Activated CD4-positive, alpha-beta T cell treated with anti-CD3 and anti-CD28 coated beads for 36 hours (primary cell): ENCODE measurements at regions not wholly inside any gene's neighbourhood (a gene's known extent, or its start where the extent isn't known, plus 50 kb on each side); places are given as distances from the start of the nearest gene placed in this dataset.

Experiments used
- ATAC-seq: fragments of 200-7000 bp; cut with Tn5 transposase; one replicate; pipeline ENCODE4 v1.10.0; 2021; ENCODE audit warnings: mild to moderate bottlenecking, moderate library complexity
- CTCF ChIA-PET: fragments of 350-600 bp; sonication (Branson Sonifier 250); formaldehyde crosslinking; loops from one replicate; lab custom pipeline; 2021; ENCODE audit warnings: antibody characterized with exemption; lab: Charles Lee
- POLR2A ChIA-PET: fragments of 350-600 bp; sonication (Branson Sonifier 250); formaldehyde crosslinking; loops from one replicate; lab custom pipeline; 2021; ENCODE audit warnings: antibody characterized with exemption, inconsistent platforms; lab: Charles Lee
- DNase-seq: peaks from one replicate; pipeline ENCODE4 v3.0.0-alpha.2; 2020
- H3K27ac Mint-ChIP-seq: one replicate; pipeline ENCODE4 v1.8.0; 2021; ENCODE audit warnings: mixed read lengths
- H3K27me3 Mint-ChIP-seq: one replicate; pipeline ENCODE4 v1.8.0; 2021; ENCODE audit warnings: mixed read lengths
- H3K36me3 Mint-ChIP-seq: one replicate; pipeline ENCODE4 v1.8.0; 2021; ENCODE audit warnings: low read depth, mixed read lengths
- H3K4me1 Mint-ChIP-seq: one replicate; pipeline ENCODE4 v1.8.0; 2021; ENCODE audit warnings: mixed read lengths
- H3K4me3 Mint-ChIP-seq: one replicate; pipeline ENCODE4 v1.8.0; 2021; ENCODE audit warnings: mild to moderate bottlenecking, moderate library complexity, mixed read lengths
- H3K9me3 Mint-ChIP-seq: one replicate; pipeline ENCODE4 v1.8.0; 2021; ENCODE audit warnings: low read depth, mixed read lengths
- intact Hi-C, 2 experiments: fragments of 100-400 bp; cut with DNase I in 1 of 2; cut with micrococcal nuclease in 1 of 2; formaldehyde crosslinking; loops; one replicate each; pipeline versions ENCODE4 v1.14.2 to v1.15.1; 2022 to 2024; cut with DNase I, micrococcal nuclease

GRCh38 chr5:89596821-89597220, 713.8 kb upstream of the MEF2C start:
- no peaks in the 10 kb centered on the region for H3K27me3 Mint-ChIP-seq
- H3K9me3 Mint-ChIP-seq, result no peaks in the 10 kb centered on the region
- H3K36me3 Mint-ChIP-seq, result no peaks in the 10 kb centered on the region
- ChIA-PET POLR2A (no interaction called here), CTCF (no interaction called here)
- H3K4me1 Mint-ChIP-seq, result no peaks in the 10 kb centered on the region
- intact Hi-C loops, result no loop called here
- DNase-seq, result no peak
- H3K27ac Mint-ChIP-seq, result no peak overlapping the region
- ATAC-seq, result no peak
- no peak overlapping the region for H3K4me3 Mint-ChIP-seq

- ChIA-PET CTCF (no interaction called here), POLR2A (no interaction called here)
- no peak overlapping the region for H3K27ac Mint-ChIP-seq
- H3K36me3 Mint-ChIP-seq, result no peaks in the 10 kb centered on the region
- DNase-seq, result no peak
- ATAC-seq, result no peak
- H3K4me3 Mint-ChIP-seq, result no peak overlapping the region
- no peaks in the 10 kb centered on the region for H3K9me3 Mint-ChIP-seq
- H3K27me3 Mint-ChIP-seq, result no peaks in the 10 kb centered on the region
- intact Hi-C loops, result no loop called here
- no peaks in the 10 kb centered on the region for H3K4me1 Mint-ChIP-seq
Measured at GRCh38 chr5:89595056-89595455, 712.1 kb upstream of the MEF2C start.

- CTCF ChIA-PET, result no interaction called here
- no peak overlapping the region for H3K4me3 Mint-ChIP-seq
Measured at GRCh38 chr5:89584339-89584956, 701.5 kb upstream of the MEF2C start.

GRCh38 chr5:89583534-89583933, 700.5 kb upstream of the MEF2C start:
- intact Hi-C loops, result no loop called here
- Mint-ChIP-seq H3K4me1 (no peaks in the 10 kb centered on the region), H3K27ac (no peak overlapping the region), H3K9me3 (peaks cover 6% of the 10 kb centered on the region), H3K4me3 (no peak overlapping the region), H3K27me3 (no peaks in the 10 kb centered on the region), H3K36me3 (no peaks in the 10 kb centered on the region)
- no peak for DNase-seq
- ChIA-PET CTCF (no interaction called here), POLR2A (no interaction called here)
- ATAC-seq, result no peak

More at GRCh38 chr5:89584339-89584956, 701.5 kb upstream of the MEF2C start:
- no peaks in the 10 kb centered on the region for H3K4me1 Mint-ChIP-seq
- peaks cover 6% of the 10 kb centered on the region for H3K9me3 Mint-ChIP-seq
- no peak for DNase-seq
- H3K36me3 Mint-ChIP-seq, result no peaks in the 10 kb centered on the region
- POLR2A ChIA-PET, result no interaction called here
- intact Hi-C loops, result no loop called here
- no peak for ATAC-seq
- H3K27me3 Mint-ChIP-seq, result no peaks in the 10 kb centered on the region
- H3K27ac Mint-ChIP-seq, result no peak overlapping the region

GRCh38 chr5:89582768-89583339, 699.9 kb upstream of the MEF2C start:
- no peaks in the 10 kb centered on the region for H3K27me3 Mint-ChIP-seq
- DNase-seq, result no peak
- CTCF ChIA-PET, result no interaction called here
- no peak overlapping the region for H3K27ac Mint-ChIP-seq
- ATAC-seq, result no peak
- POLR2A ChIA-PET, result no interaction called here
- H3K36me3 Mint-ChIP-seq, result no peaks in the 10 kb centered on the region
- H3K9me3 Mint-ChIP-seq, result peaks cover 6% of the 10 kb centered on the region
- intact Hi-C loops, result no loop called here
- no peaks in the 10 kb centered on the region for H3K4me1 Mint-ChIP-seq
- no peak overlapping the region for H3K4me3 Mint-ChIP-seq

GRCh38 chr5:89580976-89581375, 698.0 kb upstream of the MEF2C start:
- no peaks in the 10 kb centered on the region for H3K27me3 Mint-ChIP-seq
- no peak overlapping the region for H3K27ac Mint-ChIP-seq
- ChIA-PET CTCF (no interaction called here), POLR2A (no interaction called here)
- H3K9me3 Mint-ChIP-seq, result peaks cover 1% of the 10 kb centered on the region
- ATAC-seq, result no peak
- intact Hi-C loops, result no loop called here
- no peak for DNase-seq
- no peak overlapping the region for H3K4me3 Mint-ChIP-seq
- no peaks in the 10 kb centered on the region for H3K36me3 Mint-ChIP-seq
- no peaks in the 10 kb centered on the region for H3K4me1 Mint-ChIP-seq

- ATAC-seq (no peak), DNase-seq (no peak)
- H3K36me3 Mint-ChIP-seq, result no peaks in the 10 kb centered on the region
- intact Hi-C loops, result no loop called here
- H3K4me1 Mint-ChIP-seq, result no peaks in the 10 kb centered on the region
- H3K4me3 Mint-ChIP-seq, result no peak overlapping the region
- H3K9me3 Mint-ChIP-seq, result no peaks in the 10 kb centered on the region
- ChIA-PET CTCF (no interaction called here), POLR2A (no interaction called here)
- no peak overlapping the region for H3K27ac Mint-ChIP-seq
- H3K27me3 Mint-ChIP-seq, result no peaks in the 10 kb centered on the region
Measured at GRCh38 chr5:89575319-89575718, 692.3 kb upstream of the MEF2C start.

- Mint-ChIP-seq H3K9me3 (no peaks in the 10 kb centered on the region), H3K27me3 (no peaks in the 10 kb centered on the region), H3K4me3 (no peak overlapping the region), H3K4me1 (no peaks in the 10 kb centered on the region), H3K27ac (no peak overlapping the region), H3K36me3 (no peaks in the 10 kb centered on the region)
- POLR2A ChIA-PET, result no interaction called here
- CTCF ChIA-PET, result no interaction called here
- intact Hi-C loops, result no loop called here
- DNase-seq, result no peak
- ATAC-seq, result no peak
Measured at GRCh38 chr5:89573345-89573744, 690.4 kb upstream of the MEF2C start.

GRCh38 chr5:89572696-89573095, 689.7 kb upstream of the MEF2C start:
- intact Hi-C loops, result no loop called here
- H3K9me3 Mint-ChIP-seq, result no peaks in the 10 kb centered on the region
- no peaks in the 10 kb centered on the region for H3K36me3 Mint-ChIP-seq
- no peaks in the 10 kb centered on the region for H3K4me1 Mint-ChIP-seq
- no peak for ATAC-seq
- DNase-seq, result no peak
- no peaks in the 10 kb centered on the region for H3K27me3 Mint-ChIP-seq
- no peak overlapping the region for H3K27ac Mint-ChIP-seq
- POLR2A ChIA-PET, result no interaction called here
- CTCF ChIA-PET, result interaction anchor here (0.6 kb wide), 1 partner anchor 184 kb away, joined by 7 read pairs; no protein-coding TSS in a partner anchor
- H3K4me3 Mint-ChIP-seq, result no peak overlapping the region

- ChIA-PET POLR2A (no interaction called here), CTCF (no interaction called here)
- H3K4me3 Mint-ChIP-seq, result no peak overlapping the region
- intact Hi-C loops, result no loop called here
- H3K36me3 Mint-ChIP-seq, result no peaks in the 10 kb centered on the region
- DNase-seq (no peak), ATAC-seq (no peak)
- H3K27ac Mint-ChIP-seq, result no peak overlapping the region
- no peaks in the 10 kb centered on the region for H3K27me3 Mint-ChIP-seq
- H3K4me1 Mint-ChIP-seq, result no peaks in the 10 kb centered on the region
- no peaks in the 10 kb centered on the region for H3K9me3 Mint-ChIP-seq
Measured at GRCh38 chr5:89570557-89570956, 687.6 kb upstream of the MEF2C start.

- H3K9me3 Mint-ChIP-seq, result no peaks in the 10 kb centered on the region
- ChIA-PET CTCF (interaction anchor here (1.2 kb wide), 1 partner anchor 27 kb away, joined by 3 read pairs; no protein-coding TSS in a partner anchor), POLR2A (no interaction called here)
- DNase-seq (no peak), ATAC-seq (no peak)
- H3K4me3 Mint-ChIP-seq, result no peak overlapping the region
- no peaks in the 10 kb centered on the region for H3K4me1 Mint-ChIP-seq
- no peaks in the 10 kb centered on the region for H3K36me3 Mint-ChIP-seq
- no peak overlapping the region for H3K27ac Mint-ChIP-seq
- intact Hi-C loops, result no loop called here
- H3K27me3 Mint-ChIP-seq, result no peaks in the 10 kb centered on the region
Measured at GRCh38 chr5:89566340-89566739, 683.4 kb upstream of the MEF2C start.

GRCh38 chr5:89560696-89561095, 677.7 kb upstream of the MEF2C start:
- ChIA-PET CTCF (no interaction called here), POLR2A (no interaction called here)
- DNase-seq (no peak), ATAC-seq (no peak)
- Mint-ChIP-seq H3K36me3 (no peaks in the 10 kb centered on the region), H3K27me3 (no peaks in the 10 kb centered on the region), H3K27ac (no peak overlapping the region), H3K4me1 (no peaks in the 10 kb centered on the region), H3K4me3 (no peak overlapping the region), H3K9me3 (no peaks in the 10 kb centered on the region)
- intact Hi-C loops, result no loop called here
